ENCODE measurements at regions not wholly inside any gene's neighbourhood (a gene's known extent, or its start where the extent isn't known, plus 50 kb on each side); places are given as distances from the start of the nearest gene placed in this dataset.

DNA sequence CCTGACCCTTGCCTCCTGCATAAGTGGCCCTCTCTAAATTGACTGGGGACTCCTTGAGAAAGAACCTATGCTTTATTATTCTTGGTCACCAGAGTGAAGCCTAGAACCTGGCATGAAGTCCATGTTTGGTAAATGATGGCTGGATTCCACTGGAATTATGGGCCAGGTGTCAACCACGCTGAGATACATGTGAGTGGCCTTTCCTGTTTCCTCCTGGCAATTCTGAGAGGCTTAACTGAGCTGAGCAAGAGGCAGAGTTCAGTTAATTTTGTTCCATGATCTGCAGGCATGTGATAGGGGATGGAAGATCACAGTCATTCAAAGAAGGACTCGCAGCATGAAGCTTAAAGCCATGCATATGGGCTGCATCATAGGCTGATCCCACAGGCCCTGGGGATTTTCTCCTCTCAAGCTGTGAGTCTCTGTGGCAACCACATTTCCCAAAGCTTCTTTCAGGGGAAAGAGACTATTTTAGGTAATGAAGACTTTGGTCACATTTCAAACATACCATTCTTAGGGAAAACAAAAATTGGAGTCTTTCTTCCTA, 69.4 kb upstream of the CLNK start:
- no peak overlapping the region for H3K27ac ChIP-seq
- ATAC-seq, result no peak
- no peaks in the 10 kb centered on the region for H3K9me3 ChIP-seq
- H3K36me3 ChIP-seq, result no peaks in the 10 kb centered on the region
- H3K4me1 ChIP-seq, result no peaks in the 10 kb centered on the region
- in situ Hi-C loops (cut with MboI; ENCODE audit: low sequenced_read_pairs in 4 of 4) (no loop called here), intact Hi-C loops (cut with DNase I; ENCODE audit: low total_unique reads) (no loop called here)
- TF ChIP-seq CTCF (IDR thresholded peaks at IDR 0.05 in 4 of 5, conservative IDR thresholded peaks at IDR 0.05 in 1 of 5), result no peak
- no peak for TF ChIP-seq POLR2A (IDR thresholded peaks at IDR 0.05)
- H3K4me3 ChIP-seq, result no peak overlapping the region
- DNase-seq, result no peak
- H3K27me3 ChIP-seq, result no peaks in the 10 kb centered on the region

GRCh38 chr4:10753336-10753735, 68.8 kb upstream of the CLNK start:
- Histone ChIP-seq H3K9me3 (no peaks in the 10 kb centered on the region), H3K4me3 (no peak overlapping the region), H3K27ac (no peak overlapping the region), H3K27me3 (no peaks in the 10 kb centered on the region), H3K4me1 (no peaks in the 10 kb centered on the region), H3K36me3 (no peaks in the 10 kb centered on the region)
- ATAC-seq (no peak), DNase-seq (no peak)
- intact Hi-C loops (cut with DNase I; ENCODE audit: low total_unique reads) (no loop called here), in situ Hi-C loops (cut with MboI; ENCODE audit: low sequenced_read_pairs in 4 of 4) (no loop called here)
- TF ChIP-seq CTCF (IDR thresholded peaks at IDR 0.05 in 4 of 5, conservative IDR thresholded peaks at IDR 0.05 in 1 of 5) (no peak), POLR2A (IDR thresholded peaks at IDR 0.05) (no peak)

DNA sequence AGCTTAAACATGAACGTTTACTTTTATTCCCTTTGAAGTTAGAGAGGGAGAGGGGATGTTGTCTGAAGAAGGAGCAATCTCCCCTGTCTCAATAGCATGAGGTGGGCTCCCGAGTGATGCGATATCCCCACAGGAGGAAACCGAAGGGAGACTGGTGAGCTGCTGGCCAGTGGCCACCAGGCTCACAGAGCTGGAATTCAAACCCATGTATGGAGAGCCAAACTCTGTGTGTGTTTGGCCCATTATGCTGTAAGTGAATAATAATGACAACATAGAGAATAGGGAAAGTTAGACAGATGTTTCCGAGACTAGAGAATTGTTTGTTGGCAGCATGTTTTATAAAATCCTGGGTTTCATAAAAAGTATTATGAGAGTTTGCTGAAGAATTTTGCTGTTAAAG, 66.1 kb upstream of the CLNK start:
- TF ChIP-seq POLR2A (IDR thresholded peaks at IDR 0.05), result no peak
- TF ChIP-seq CTCF (IDR thresholded peaks at IDR 0.05 in 4 of 5, conservative IDR thresholded peaks at IDR 0.05 in 1 of 5), result no peak
- no peak overlapping the region for H3K27ac ChIP-seq
- no peak overlapping the region for H3K4me3 ChIP-seq
- H3K36me3 ChIP-seq, result no peaks in the 10 kb centered on the region
- H3K27me3 ChIP-seq, result no peaks in the 10 kb centered on the region
- ATAC-seq (no peak), DNase-seq (no peak)
- H3K4me1 ChIP-seq, result no peaks in the 10 kb centered on the region
- in situ Hi-C loops (cut with MboI; ENCODE audit: low sequenced_read_pairs in 4 of 4) (no loop called here), intact Hi-C loops (cut with DNase I; ENCODE audit: low total_unique reads) (no loop called here)
- no peaks in the 10 kb centered on the region for H3K9me3 ChIP-seq

- Histone ChIP-seq H3K9me3 (no peaks in the 10 kb centered on the region), H3K27ac (no peak overlapping the region), H3K4me1 (no peaks in the 10 kb centered on the region), H3K4me3 (no peak overlapping the region), H3K36me3 (no peaks in the 10 kb centered on the region), H3K27me3 (no peaks in the 10 kb centered on the region)
- ATAC-seq (no peak), DNase-seq (no peak)
- no peak for TF ChIP-seq POLR2A (IDR thresholded peaks at IDR 0.05)
- no peak for TF ChIP-seq CTCF (IDR thresholded peaks at IDR 0.05 in 4 of 5, conservative IDR thresholded peaks at IDR 0.05 in 1 of 5)
- in situ Hi-C loops (cut with MboI; ENCODE audit: low sequenced_read_pairs in 4 of 4), result no loop called here
- intact Hi-C loops (cut with DNase I; ENCODE audit: low total_unique reads), result no loop called here
Observed at GRCh38 chr4:10747186-10747585, 62.6 kb upstream of the CLNK start.

Measured in gastrocnemius medialis (tissue), 4 donors.